Suprapubic skin (tissue), 3 donors: ENCODE measurements at regions not wholly inside any gene's neighbourhood (a gene's known extent, or its start where the extent isn't known, plus 50 kb on each side); places are given as distances from the start of the nearest gene placed in this dataset.

Source experiments
- POLR2A ChIP-seq, 2 donors: fragments of 450-650 bp; IDR thresholded peaks; one replicate each; pipeline ENCODE4 v1.6.1; 2017; ENCODE audit warnings: antibody characterized with exemption in 2 of 2, mild to moderate bottlenecking in 2 of 2, moderate library complexity in 2 of 2
- TF ChIP-seq, protein P1 (sequence below), 2 donors: fragments of 200-600 bp in 1 of 2; fragments of 450-650 bp in 1 of 2; sonication (generic) in 1 of 2; IDR thresholded peaks; one replicate each; pipeline ENCODE4 v1.5.1; 2016 to 2019; ENCODE audit warnings: antibody characterized with exemption in 2 of 2, mild to moderate bottlenecking in 1 of 2, moderate library complexity in 1 of 2

DNA sequence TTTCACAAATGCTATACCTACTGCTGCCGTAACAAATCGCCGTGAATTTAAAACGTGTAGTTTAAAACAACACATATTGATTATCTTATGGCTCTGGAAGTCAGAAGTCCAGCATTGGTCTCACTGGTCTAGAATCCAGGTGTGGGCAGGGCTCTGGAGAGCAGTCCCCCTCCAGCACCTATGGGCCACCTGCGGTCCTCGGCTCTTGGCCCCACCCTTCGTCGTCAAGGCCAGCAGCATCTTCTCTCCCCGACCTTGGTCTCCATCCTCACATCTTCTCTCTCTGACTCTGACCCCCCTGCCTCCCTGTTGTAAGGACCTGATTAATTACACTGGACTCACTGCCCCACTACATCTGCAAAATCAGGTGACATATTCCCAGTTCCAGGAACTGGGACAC is 106.4 kb upstream of the COL5A1 start:
- TF ChIP-seq, protein P1, sequence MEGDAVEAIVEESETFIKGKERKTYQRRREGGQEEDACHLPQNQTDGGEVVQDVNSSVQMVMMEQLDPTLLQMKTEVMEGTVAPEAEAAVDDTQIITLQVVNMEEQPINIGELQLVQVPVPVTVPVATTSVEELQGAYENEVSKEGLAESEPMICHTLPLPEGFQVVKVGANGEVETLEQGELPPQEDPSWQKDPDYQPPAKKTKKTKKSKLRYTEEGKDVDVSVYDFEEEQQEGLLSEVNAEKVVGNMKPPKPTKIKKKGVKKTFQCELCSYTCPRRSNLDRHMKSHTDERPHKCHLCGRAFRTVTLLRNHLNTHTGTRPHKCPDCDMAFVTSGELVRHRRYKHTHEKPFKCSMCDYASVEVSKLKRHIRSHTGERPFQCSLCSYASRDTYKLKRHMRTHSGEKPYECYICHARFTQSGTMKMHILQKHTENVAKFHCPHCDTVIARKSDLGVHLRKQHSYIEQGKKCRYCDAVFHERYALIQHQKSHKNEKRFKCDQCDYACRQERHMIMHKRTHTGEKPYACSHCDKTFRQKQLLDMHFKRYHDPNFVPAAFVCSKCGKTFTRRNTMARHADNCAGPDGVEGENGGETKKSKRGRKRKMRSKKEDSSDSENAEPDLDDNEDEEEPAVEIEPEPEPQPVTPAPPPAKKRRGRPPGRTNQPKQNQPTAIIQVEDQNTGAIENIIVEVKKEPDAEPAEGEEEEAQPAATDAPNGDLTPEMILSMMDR (IDR thresholded peaks at IDR 0.05), result no peak
- no peak for TF ChIP-seq POLR2A (IDR thresholded peaks at IDR 0.05)
